HG03108 (cell line): ENCODE measurements at regions not wholly inside any gene's neighbourhood (a gene's known extent, or its start where the extent isn't known, plus 50 kb on each side); places are given as distances from the start of the nearest gene placed in this dataset.
"Not testable (repeated sequence)": the region's sequence is repeated elsewhere in the genome, so short reads cannot be mapped to it uniquely, and the experiment has no call there.

ENCODE experiments used
- ATAC-seq: cut with Tn5 transposase; IDR thresholded peaks from one replicate; pipeline ENCODE4 v1.9.1; 2021; ENCODE audit warnings: moderate library complexity; ENCODE audit not compliant: unreplicated experiment

- no peak for ATAC-seq
Measured at GRCh38 chr6:18586133-18586532, 199.0 kb downstream of the RNF144B start.

GRCh38 chr6:18595774-18596530 lies 208.8 kb downstream of the RNF144B start:
- peak; percentile 61 for ATAC-seq

GRCh38 chr6:18596531-18596835 lies 209.3 kb downstream of the RNF144B start:
- ATAC-seq: no peak

- no peak for ATAC-seq
Measured at GRCh38 chr6:18598551-18599264, 211.6 kb downstream of the RNF144B start.

GRCh38 chr6:18600255-18600654 lies 213.1 kb downstream of the RNF144B start:
- no peak for ATAC-seq

GRCh38 chr6:18601516-18602020 lies 214.4 kb downstream of the RNF144B start:
- ATAC-seq: no peak

GRCh38 chr6:18602931-18603330 lies 215.8 kb downstream of the RNF144B start:
- ATAC-seq: no peak

GRCh38 chr6:18603361-18603760 lies 216.2 kb downstream of the RNF144B start:
- ATAC-seq: no peak

GRCh38 chr6:18605841-18606240 lies 218.7 kb downstream of the RNF144B start:
- ATAC-seq: no peak

GRCh38 chr6:18609715-18610114 lies 222.6 kb downstream of the RNF144B start:
- ATAC-seq: no peak

GRCh38 chr6:18613319-18613925 lies 226.3 kb downstream of the RNF144B start:
- no peak for ATAC-seq

- no peak for ATAC-seq
Measured at GRCh38 chr6:18629571-18629970, 242.4 kb downstream of the RNF144B start.

- no peak for ATAC-seq
Measured at GRCh38 chr6:18632670-18633410, 245.7 kb downstream of the RNF144B start.

GRCh38 chr6:18634912-18635311 lies 247.8 kb downstream of the RNF144B start:
- no peak for ATAC-seq

GRCh38 chr6:18640134-18640533 lies 253.0 kb downstream of the RNF144B start:
- ATAC-seq: no peak

- no peak for ATAC-seq
Measured at GRCh38 chr6:18640754-18641153, 253.6 kb downstream of the RNF144B start.

- ATAC-seq: no peak
Measured at GRCh38 chr6:18654821-18655220, 267.7 kb downstream of the RNF144B start.

- no peak for ATAC-seq
Measured at GRCh38 chr6:18656506-18656905, 269.4 kb downstream of the RNF144B start.

GRCh38 chr6:18659994-18660393 lies 272.8 kb downstream of the RNF144B start:
- ATAC-seq: not testable (repeated sequence)

GRCh38 chr6:18663011-18663410 lies 275.9 kb downstream of the RNF144B start:
- ATAC-seq: no peak

GRCh38 chr6:18664401-18664800 lies 277.3 kb downstream of the RNF144B start:
- ATAC-seq: no peak
